ENCODE measurements at regions not wholly inside any gene's neighbourhood (a gene's known extent, or its start where the extent isn't known, plus 50 kb on each side); places are given as distances from the start of the nearest gene placed in this dataset.

DNA sequence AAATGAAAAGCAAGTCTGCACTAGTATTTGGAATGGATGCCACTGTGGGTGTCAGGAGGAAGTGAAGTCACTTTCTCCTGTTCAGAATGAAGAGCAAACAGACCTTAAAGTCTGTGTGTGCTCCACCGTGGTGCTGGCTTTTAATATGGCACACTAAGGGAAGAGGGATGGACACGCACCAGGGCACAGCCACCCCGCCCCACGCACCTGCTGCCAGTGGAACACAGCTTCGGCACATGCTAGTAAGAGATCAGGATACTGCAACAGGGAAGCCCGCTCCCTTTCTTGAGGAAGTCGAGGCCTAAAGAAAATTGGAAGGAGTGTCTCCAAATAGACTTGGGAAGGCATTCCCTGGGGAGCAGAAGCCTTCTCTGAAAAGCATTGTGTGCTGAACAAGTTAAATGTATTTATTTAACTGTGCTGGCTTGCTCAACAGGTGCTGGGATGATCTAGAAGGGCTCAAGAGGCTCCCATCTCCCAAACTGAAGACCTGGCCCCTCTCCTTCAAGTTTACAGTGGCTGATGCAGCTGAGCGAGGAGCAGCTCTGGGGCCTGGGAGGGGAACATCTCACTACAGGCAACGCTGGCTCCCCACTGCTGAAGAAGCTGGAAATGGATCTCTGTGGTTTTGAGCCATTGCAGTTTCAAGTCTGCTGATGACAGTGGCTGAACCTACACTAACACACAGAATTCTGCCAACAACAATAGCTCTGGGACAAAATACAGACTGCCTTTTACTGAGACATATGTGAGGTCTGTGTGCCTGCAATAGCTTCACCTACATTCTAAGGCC is 504.6 kb upstream of the B3GAT1 start:
- H3K4me3 ChIP-seq (replicated peaks; ENCODE audit: low read depth, low read length), result no peak overlapping the region
- TF ChIP-seq, protein P1, sequence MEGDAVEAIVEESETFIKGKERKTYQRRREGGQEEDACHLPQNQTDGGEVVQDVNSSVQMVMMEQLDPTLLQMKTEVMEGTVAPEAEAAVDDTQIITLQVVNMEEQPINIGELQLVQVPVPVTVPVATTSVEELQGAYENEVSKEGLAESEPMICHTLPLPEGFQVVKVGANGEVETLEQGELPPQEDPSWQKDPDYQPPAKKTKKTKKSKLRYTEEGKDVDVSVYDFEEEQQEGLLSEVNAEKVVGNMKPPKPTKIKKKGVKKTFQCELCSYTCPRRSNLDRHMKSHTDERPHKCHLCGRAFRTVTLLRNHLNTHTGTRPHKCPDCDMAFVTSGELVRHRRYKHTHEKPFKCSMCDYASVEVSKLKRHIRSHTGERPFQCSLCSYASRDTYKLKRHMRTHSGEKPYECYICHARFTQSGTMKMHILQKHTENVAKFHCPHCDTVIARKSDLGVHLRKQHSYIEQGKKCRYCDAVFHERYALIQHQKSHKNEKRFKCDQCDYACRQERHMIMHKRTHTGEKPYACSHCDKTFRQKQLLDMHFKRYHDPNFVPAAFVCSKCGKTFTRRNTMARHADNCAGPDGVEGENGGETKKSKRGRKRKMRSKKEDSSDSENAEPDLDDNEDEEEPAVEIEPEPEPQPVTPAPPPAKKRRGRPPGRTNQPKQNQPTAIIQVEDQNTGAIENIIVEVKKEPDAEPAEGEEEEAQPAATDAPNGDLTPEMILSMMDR (IDR thresholded peaks at IDR 0.05; ENCODE audit: low read depth, low read length, missing control alignments), result no peak
- no peak for DNase-seq (ENCODE audit: extremely low read depth, low read depth)

DNA sequence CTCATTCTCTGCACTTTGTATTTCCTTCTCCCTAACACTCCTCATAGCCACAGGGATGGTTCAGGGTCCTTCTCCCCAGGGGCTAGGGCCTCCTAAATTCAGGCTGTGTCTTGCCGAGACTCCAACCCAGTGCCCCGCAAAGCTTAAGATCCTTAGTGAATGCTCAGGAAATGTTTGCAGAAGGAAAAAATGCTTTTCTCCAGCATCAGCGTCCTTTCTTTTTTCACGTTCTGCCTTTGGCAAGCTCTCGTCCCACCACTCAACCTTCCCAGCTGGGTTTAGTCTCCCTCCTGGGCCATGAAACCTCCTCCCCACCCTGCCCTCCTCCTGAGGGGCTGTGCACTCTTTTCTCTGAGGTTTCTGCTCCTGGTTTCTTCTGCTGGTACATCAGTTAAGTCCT is 503.8 kb upstream of the B3GAT1 start:
- DNase-seq (ENCODE audit: extremely low read depth, low read depth), result no peak
- no peak overlapping the region for H3K4me3 ChIP-seq (replicated peaks; ENCODE audit: low read depth, low read length)
- TF ChIP-seq, protein P1 (IDR thresholded peaks at IDR 0.05; ENCODE audit: low read depth, low read length, missing control alignments), result no peak

DNA sequence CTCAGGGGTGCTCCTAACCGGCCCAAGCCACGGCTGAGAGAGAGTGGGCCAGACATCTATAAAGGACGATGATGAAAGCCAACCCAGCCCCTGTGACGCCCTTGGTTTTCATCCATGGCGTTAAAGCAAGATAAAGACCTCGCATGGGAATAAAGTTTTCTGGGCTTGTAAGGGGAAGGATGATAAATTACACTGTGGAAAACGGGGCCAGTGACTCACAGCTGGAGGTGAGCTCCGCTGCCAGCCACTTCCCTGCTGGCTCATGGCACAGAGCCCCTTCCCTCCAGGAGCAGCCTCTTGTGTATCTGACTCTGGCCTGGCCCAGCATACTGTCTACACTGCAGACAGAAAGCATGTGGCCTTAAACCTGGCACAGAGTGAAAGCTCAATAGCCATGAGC is 503.2 kb upstream of the B3GAT1 start:
- no peak for DNase-seq (ENCODE audit: extremely low read depth, low read depth)
- TF ChIP-seq, protein P1 (IDR thresholded peaks at IDR 0.05; ENCODE audit: low read depth, low read length, missing control alignments), result no peak
- H3K4me3 ChIP-seq (replicated peaks; ENCODE audit: low read depth, low read length), result no peak overlapping the region

DNA sequence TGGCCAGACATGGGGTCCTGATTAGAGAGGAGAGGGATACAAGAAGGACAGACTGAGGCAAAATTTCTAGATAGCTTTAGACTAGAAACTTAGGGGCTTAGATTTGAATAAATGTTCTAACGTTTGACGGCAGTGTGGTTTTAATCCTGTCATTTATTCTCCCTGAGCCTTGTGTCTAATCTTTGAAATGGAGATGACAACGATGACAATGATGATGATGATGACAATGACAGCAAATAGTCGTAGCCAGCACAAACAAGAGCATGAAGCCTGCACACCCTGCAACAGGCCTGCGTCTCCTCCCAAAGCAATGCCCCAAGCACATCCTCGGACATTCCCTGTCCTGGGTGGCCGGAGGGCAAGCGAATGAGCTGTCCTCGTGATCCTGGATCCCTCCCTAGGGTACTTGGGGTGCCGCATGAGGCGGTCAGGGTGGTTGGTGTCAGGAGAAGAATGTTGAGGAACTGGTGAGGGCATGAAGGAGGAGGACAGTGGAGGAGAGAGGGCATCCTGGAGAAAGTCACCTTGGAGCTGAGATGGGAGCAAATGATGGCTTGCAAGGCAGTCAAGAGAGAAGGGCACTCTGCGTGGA is 502.1 kb upstream of the B3GAT1 start:
- no peak overlapping the region for H3K4me3 ChIP-seq (replicated peaks; ENCODE audit: low read depth, low read length)
- DNase-seq (ENCODE audit: extremely low read depth, low read depth), result no peak
- TF ChIP-seq, protein P1 (IDR thresholded peaks at IDR 0.05; ENCODE audit: low read depth, low read length, missing control alignments), result no peak

DNA sequence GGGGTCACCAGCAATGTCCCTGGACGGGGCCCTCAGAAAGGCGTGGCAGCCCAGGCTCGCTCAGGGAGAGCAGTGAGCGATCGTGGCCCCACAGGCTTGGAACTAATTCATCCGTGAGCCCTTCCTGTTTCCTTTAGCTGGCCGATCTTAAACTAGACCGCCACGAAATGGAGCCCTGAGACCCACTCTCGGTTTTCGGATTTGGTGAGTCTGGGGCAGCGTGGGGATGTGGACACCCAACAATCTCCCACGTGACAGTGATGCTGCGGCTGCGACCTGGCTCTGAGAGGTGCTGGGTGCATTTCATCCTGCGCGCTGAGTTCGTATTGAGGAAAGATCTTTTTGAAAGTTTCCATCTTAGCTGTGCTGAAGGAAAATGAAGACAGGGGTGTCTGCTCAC is 501.3 kb upstream of the B3GAT1 start:
- DNase-seq (ENCODE audit: extremely low read depth, low read depth), result no peak
- no peak overlapping the region for H3K4me3 ChIP-seq (replicated peaks; ENCODE audit: low read depth, low read length)
- TF ChIP-seq, protein P1 (IDR thresholded peaks at IDR 0.05; ENCODE audit: low read depth, low read length, missing control alignments), result no peak

DNA sequence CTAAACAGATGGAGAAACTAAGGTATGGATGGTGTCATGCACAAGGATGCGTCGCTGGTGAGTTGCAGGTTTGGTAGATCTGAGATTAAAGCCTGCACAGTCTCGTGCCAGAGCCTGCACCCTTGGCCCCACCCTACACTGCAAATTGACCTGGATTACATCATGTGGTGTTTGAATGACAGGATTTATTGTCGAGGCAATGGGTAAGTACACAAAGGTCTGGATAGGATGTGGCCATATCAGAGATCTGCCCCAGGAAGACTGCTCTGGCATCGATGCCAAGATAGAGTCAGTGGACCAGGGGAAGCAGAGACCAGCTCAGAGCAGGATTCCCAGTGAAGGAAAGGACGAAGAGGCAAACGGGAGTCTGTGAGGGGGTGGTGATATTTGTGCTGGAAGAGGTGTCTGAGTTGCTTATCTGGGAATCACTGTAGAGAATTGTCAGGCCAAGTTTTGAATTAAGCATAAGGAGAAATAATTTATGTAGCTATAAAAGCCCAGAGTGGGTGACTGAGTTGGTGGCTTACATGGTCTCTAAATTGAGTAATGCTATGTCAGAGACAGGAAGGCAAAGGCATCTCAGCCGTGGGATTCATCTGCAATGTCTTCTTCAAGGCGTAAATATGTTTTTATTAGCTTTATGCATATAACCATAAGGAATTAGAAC is 499.6 kb upstream of the B3GAT1 start:
- no peak overlapping the region for H3K4me3 ChIP-seq (replicated peaks; ENCODE audit: low read depth, low read length)
- no peak for DNase-seq (ENCODE audit: extremely low read depth, low read depth)
- TF ChIP-seq, protein P1 (IDR thresholded peaks at IDR 0.05; ENCODE audit: low read depth, low read length, missing control alignments), result no peak

Data from HFF-Myc (cell line).